GM21390 (cell line): ENCODE measurements at regions not wholly inside any gene's neighbourhood (a gene's known extent, or its start where the extent isn't known, plus 50 kb on each side); places are given as distances from the start of the nearest gene placed in this dataset.
"Not testable (repeated sequence)": the region's sequence is repeated elsewhere in the genome, so short reads cannot be mapped to it uniquely, and the experiment has no call there.

Experiments
- ATAC-seq: cut with Tn5 transposase; IDR thresholded peaks from one replicate; pipeline ENCODE4 v1.9.1; 2021; ENCODE audit not compliant: unreplicated experiment

DNA sequence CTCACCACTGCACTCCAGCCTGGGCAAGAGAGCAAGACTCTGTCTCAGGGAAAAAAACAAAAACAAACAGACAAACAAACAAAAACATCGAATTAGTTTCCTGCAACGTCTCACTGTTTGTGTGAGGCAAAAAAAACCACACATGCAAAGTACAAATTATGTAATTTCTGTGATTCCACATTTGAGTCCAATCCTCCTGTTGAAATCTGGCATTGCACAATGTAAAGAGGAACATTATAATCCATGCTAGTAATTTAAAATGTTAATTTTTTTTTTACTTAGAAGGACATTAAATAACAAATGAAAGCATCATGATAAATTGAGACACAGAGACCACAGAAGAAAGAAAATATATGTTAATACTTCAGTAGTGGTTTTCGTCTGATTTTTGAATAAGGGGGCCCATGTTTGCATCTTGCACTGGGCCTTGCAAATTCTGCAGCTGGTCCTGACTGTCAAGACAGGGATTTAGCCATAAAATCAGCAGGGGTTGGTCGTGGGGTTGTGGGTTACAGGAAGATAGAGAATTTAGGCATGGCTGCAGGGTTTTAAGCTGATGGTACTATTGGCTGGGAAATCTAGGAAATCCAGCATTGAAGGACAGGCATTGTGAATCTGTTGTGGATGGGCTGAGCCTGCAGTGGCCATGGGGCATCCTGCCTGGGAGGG, 102.6 kb upstream of the ALDH3B2 start:
- no peak for ATAC-seq

DNA sequence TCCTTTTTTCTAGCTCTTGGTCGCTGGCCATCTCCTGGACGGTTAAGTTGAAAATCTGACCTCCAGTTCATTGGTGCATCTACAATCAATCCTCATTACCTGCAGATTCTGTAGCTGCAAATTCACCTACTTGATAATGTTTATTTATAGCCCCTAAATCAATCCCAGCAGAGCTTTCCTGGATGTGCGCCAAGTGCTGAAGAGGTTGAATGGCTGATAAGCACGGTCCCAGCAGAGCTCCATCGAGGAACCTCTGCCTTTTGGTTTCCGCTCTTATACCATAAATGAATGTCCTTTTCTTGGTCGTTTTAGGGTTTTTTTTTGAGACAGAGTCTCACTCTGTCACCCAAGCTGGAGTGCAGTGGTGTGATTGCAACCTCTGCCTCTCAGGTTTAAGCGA, 99.8 kb upstream of the ALDH3B2 start:
- ATAC-seq: not testable (repeated sequence)

DNA sequence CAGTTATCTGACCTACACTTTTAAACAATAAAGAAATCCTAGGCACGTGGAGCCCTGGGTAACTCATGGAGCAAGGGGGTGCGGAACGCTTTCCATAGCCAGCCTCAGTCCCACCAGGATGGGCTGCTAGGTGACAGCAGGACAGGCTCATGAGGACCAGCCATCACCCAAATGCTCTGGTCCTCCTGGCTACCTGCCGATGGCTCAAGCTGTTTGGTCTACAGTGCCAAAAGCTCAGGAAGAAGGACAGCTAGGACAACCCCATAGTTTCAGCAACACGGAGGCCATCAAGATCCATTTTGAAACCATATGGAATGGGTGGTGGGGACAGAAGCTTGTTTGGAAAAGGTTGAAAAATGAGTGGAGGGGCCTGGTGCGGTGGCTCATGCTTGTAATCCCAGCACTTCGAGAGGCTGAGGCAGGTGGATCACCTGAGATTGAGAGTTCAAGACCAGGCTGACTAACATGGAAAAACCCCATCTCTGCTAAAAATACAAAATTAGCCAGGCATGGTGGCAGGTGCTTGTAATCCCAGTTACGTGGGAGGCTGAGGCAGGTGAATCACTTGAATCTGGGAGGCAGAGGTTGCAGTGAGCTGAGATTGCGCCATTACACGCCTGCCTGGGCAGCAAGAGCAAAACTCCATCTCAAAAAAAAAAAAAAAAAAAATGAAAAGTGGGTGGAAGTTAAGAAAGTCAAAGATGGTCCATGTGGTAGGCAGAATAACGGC, 93.7 kb upstream of the ALDH3B2 start:
- ATAC-seq: not testable (repeated sequence)

DNA sequence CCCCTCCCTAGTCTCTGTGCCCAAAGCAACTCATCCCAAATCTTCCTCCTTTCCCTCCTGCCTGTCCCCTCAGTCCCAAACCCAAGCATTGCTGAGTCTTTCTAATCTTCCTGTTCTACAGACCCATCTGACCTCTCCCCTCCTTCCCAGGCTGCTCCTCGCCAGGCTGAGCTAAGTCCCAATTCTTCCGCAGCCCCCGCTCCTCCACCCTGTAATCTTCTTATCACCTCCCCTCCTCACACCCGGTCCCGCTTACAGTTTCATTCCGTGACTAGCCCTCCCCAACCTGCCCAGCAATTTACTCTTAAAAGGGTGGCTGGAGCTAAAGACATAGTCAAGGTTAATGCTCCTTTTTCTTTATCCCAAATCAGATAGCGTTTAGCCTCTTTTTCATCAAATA, 86.8 kb upstream of the ALDH3B2 start:
- ATAC-seq: not testable (repeated sequence)

DNA sequence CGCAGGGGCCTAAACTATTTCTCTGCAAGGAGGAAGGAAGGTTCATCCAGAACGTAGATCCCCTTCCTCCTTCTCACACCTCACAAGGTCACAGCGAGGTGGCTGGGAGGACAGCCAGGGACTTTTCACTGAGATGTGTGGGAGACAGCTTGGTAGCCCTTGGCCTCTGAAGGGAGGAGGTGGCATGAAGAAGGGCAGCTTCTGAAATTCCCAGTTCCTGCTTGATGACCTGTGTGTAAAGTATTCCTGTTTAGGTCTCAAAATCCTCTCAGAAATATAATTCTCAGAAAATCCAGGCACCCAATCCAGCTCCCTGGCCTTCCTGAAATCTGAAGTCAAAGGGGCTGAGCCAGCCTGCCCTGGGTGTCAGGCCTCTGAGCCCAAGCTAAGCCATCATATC, 84.9 kb upstream of the ALDH3B2 start:
- not testable (repeated sequence) for ATAC-seq

DNA sequence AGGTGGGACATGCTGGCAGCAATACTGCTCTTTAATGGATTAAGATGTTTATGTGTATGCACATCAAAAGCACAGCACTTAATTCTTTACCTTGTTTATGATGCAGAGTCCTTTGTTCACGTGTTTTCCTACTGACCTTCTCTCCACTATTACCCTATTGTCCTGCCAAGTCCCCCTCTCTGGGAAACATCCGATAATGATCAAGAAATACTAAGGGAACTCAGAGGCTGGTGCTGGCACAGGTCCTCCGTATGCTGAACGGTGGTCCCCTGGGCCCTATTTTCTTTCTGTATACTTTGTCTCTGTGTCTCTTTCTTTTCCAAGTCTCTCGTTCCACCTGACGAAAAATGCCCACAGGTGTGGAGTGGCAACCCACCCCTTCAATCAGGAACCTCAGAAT, 84.0 kb upstream of the ALDH3B2 start:
- ATAC-seq: not testable (repeated sequence)

DNA sequence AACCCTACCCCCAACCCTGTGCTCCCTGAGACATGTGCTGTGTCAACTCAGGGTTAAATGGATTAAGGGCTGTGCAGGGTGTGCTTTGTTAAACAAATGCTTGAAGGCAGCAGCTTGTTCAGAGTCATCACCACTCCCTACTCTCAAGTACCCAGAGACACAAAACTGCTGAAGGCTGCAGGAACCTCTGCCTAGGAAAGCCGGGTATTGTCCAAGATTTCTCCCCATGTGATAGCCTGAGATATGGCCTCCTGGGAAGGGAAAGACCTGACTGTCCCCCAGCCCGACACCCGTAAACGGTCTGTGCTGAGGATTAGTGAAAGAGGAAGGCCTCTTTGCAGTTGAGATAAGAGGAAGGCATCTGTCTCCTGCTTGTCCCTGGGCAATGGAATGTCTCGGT, 83.6 kb upstream of the ALDH3B2 start:
- not testable (repeated sequence) for ATAC-seq

DNA sequence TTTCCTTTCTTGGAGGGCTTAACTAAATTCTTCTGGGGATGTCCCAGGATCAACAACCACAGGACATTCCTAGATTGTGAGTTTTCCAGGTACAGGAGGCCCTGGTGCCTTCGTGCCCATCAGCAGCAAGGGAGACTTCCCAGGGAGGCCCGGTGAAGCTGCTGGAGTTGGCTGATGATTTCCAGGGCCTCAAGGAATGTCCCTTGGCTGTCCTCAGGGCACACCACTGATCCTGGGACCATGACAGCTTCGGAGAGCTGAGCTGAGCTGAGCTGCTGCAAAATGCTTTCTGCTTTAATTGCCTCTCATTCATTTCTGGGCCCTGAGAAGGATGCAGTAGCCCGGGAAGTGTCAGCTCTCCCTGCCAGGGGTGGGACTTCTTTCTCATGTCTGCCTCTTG, 79.4 kb upstream of the ALDH3B2 start:
- not testable (repeated sequence) for ATAC-seq

DNA sequence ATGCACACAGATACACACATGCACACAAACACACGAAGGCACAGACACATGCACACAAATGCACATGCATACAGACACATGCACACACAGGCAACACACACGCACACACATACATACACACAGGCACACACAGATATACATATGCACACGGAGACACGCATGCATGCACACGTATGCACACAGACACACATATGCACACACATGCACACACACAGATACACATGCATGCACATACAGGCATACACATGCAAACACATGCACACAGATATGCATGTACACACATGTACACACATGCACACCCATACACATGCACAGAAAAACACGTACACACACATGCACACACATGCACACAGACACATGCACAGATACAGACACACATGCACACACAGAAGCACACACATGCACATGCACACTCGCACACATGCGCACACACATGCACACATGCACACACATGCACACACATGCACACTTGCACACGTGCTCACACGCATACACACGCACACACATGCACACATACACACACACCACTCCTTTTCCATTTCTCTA, 70.8 kb upstream of the ALDH3B2 start:
- no peak for ATAC-seq

DNA sequence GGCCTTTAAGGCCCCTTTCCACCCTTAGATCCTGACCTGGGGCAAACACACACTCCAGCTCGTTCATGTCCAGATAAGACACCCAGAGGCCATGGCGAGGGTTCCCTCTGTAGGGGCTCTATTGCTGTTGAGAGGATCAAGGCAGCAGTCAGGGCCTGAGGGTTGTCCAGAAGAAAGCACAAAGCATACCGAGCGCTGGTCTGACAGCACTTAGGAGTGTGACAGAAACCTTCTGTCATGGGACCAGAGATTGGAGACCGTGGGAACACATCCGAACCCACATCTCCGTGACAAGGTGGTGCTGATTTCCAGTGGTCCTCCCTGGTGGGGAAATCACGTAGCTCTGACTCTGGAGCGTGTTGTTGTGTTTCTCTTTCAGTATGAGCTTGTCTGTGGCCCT, 69.8 kb upstream of the ALDH3B2 start:
- ATAC-seq: not testable (repeated sequence)

DNA sequence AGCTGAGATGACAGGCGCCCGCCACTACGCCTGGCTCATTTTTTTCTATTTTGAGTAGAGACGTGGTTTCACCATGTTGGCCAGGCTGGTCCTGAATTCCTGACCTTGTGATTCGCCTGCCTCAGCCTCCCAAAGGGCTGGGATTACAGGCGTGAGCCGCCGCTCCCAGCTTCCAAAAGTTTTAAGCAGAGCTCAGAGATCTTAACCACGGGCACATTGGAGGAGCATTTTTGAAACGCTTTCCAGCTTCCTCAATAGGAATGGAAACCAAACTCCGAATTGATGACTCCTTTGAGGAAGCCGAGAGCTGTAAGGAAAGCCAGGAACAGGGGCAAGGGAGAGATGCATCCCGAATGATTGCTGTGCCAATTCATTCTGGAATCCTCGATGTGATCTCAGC, 63.8 kb upstream of the ALDH3B2 start:
- ATAC-seq: not testable (repeated sequence)

DNA sequence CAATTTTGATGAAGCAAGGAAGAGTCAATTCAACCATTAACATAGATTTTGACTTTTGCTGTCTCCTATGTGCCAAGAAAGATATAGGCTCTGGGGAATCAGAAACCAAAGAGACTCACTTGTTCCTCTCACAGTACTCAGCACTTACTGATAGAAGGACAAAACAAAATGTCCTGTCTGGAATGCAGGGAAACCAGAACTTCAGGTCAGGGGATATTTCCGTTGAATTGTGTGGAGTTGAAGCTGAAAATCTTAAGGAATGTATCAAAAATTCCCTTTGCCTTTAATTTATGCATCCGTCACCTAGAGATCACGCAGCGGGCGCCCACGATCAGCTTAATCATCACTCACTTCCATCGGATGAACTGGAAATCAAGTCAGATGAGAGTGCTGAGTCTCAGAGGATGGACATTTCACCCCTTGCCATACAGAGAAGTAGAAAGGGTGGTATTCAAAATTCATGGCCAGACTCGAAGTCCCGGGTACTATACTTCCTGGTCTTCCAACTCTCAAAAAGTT, 63.2 kb upstream of the ALDH3B2 start:
- not testable (repeated sequence) for ATAC-seq

DNA sequence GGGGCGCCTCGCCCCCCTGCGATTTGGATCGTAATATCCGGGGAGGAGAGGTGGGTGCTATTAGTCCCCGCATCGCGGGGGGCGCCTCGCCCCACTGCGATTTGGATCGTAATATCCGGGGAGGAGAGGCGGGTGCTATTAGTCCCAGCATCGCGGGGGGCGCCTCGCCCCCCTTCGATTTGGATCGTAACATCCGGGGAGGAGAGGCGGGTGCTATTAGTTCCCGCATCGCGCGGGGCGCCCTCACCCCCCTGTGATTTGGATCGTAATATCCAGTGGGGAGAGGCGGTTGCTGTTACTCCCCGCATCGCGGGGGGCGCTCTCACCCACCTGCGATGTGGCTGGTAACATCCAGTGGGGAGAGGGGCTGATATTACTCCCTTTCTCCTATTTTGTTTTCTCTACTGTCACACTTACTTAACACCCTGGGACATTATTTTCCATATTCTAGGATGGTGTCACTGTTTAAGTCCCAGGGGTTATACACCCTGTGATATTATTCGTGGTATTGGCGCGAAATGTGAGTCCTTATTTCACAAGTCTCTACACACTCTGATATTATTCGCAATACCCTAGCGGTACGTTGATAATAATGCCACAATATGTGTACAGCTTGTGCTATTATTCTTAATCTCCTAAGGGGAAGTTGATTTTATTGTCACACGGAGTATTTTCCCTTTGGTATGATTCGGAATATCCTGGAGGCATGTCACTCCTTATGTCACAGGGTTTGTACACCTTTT, 57.8 kb upstream of the ALDH3B2 start:
- no peak for ATAC-seq

DNA sequence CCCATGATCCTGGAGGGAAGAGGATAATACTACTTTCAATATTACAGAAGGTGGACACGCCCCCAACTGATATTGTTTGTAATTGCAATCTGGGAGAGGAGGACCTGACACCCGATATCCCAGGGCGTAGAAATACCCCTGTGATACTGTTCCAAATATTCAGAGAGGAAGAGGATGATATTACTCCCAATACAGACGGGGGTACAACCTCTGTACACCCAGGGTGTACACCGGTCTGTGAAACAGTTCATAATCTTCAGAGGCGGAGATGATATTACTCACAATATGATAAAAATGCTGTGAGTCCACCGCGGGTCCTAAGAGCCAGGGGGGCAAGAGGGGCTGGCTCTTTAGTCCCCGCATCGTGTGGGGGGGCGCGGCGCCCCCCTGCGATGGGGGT, 57.2 kb upstream of the ALDH3B2 start:
- ATAC-seq: no peak

DNA sequence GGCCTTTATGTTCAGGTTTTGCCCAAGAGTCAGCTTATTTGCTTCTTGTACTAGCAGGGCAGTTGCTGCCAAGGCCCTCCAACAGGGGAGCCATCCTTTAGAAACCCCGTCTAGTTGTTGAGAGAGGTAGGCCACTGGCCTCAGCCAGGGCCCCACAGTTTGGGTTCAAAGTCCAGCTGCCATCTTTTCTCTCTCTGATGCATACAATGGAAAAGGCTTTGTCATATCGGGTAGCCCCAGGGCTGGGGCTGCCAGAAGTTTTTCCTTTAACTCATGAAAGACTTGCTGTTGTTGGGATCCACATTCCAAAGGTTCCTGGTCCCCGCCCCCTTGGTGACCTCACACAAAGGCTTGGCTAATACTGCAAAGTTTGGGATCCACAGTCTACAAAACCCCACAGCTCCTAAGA, 53.7 kb upstream of the ALDH3B2 start:
- not testable (repeated sequence) for ATAC-seq

DNA sequence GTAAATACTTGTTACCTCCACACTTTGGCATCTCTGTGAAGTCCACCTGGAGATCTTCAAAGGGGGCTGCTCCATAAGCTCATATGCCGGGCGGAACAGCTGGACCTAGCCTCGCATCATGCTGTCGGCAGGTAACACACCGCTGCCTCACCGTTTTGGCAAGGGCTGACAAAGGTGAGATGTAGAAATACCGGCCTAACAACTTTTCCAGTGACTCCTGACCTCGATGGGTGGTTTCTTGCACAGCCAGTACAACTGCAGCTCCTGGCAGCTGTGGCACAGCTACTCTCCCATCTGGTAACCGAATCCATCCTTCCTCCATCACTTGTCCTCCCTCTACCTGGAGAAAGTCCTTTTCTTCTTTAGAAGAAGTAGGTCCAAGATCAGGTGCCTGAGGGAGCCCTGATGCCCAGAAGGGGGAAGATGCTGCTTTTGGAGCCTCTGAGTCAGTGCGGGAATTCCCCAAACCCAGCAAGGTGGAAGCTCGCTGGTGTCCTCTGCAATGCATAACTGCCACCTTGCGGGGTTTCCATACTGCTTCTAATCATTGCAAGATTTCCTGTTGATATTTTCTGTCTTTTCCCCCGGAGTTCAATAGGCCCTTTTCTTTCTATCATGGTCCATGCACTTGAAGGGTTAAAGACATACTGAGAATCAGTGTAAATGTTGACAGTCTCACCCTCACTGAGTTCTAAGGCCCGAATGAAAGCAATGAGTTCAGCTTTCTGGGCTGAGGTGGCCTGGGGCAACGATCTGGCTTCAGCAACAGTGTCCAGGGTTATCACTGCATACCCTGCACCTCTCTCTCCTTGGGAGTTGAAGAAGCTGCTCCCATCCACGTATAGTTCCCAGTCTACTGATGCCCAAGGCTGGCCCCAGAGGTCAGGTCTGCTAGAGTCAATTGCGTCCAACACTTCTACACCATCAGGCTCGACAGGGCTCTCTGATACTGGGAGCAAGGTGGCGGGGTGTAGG, 52.9 kb upstream of the ALDH3B2 start:
- not testable (repeated sequence) for ATAC-seq
